ENCODE measurements at regions not wholly inside any gene's neighbourhood (a gene's known extent, or its start where the extent isn't known, plus 50 kb on each side); places are given as distances from the start of the nearest gene placed in this dataset.
"Not testable (repeated sequence)": the region's sequence is repeated elsewhere in the genome, so short reads cannot be mapped to it uniquely, and the experiment has no call there.

DNA sequence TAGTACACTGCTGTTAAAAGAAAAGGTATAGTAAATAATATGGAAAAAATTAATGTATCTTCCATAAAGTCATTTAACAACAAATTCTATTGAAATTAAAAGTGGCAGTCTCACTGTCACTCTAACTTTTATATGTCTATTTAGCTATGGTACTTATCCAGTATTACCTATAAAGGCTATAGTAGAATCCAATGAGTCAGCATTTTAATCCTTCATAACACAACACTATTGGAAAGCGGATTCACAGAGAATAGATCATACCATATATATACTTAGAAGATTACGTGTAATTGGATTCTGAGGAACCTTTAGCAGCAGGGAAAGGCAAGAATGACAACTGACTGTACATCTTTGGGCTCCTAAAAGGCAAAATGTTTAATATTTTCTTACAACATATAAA lies 1942.6 kb downstream of the PCDH7 start:
- FAIRE-seq = no peak

DNA sequence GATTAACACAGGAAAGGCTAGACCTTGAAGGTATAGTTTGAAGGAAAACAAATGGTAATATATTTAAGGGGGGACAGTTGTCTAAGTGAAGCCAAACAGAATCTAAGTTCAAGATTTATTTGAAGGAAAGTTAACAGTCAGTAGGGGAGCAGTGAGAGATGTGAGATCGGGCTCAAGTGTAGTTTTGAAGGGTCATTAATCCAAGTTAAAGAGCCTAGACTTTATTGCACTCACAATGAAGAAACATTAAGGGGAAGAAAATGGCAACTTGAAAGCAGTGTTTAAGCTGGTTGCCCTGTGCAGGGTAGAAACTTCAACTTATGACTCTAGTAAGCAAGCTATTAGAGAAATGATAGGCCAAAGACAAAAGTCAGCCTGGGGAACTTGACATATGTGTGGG lies 1952.2 kb downstream of the PCDH7 start:
- FAIRE-seq = no peak

DNA sequence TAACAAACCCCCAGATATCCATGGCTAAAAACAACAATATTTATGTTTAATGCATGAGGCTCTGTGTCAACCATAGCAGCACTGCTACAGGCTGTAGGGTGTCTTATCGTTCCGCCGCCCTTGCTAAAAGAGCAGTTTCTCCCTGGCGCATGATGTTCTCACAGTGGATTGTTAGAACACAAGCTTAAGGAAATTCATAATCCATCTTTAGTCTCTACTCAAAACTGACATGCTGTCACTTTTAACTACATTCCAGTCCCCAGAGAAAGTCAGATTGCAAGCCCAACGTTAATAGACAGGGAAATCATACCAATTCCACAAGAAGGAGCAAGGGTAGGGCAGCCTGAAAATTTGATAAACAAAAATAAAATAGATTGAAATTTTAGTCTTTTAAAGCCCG lies 1960.8 kb downstream of the PCDH7 start:
- FAIRE-seq = no peak

DNA sequence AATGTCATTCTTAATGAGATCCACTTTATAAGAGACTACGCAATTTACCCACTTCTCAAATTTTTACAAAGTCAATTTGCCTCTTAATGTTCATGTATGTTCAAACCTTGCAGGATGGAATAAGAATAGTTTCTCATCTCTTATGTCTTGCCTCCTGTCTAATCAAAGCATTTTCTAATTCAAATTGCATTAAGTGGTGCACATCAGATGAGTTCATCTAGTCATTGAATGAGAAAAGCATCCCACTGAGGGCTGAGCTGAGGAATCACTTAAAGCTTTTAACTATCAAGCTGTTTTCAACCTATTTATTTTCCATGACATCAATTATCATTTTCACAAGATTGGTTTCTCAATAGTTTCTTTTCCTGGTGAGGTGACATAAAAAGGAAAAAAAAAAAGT lies 1964.0 kb downstream of the PCDH7 start:
- FAIRE-seq = no peak

DNA sequence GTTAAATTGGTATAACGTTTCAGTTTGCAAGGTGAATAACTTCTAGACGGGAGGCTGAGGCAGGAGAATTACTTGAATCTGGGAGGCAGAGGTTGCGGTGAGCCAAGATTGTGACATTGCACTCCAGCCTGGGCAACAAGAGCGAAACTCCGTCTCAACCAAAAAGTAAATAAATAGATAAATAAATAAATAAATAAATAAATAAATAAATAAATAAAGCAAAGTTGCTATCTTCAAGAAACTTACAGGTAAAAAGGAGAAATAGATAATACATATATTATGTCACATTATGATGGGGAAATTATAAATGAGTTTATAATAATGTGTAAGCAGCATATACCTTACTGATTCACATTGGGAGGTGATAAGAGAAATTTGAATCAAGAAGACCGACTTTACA lies 1966.0 kb downstream of the PCDH7 start:
- FAIRE-seq = no peak

DNA sequence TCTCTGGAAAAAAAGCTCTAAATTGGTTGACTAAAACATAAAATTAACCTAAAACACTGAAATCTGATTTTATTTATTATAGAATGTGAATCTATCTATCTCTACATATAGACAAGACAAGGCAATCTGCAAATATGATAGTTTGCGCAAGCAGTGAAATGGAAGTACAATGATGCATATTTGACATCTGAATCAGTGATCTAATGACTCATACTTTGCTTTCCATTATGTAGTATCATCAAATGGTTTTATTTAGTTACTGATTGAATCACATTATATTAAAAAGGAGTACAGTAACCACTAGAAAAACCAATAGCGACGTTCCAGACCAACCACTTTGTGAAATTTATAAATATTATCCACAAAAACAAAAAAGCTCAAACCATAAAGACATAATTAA lies 1969.3 kb downstream of the PCDH7 start:
- no peak for FAIRE-seq

DNA sequence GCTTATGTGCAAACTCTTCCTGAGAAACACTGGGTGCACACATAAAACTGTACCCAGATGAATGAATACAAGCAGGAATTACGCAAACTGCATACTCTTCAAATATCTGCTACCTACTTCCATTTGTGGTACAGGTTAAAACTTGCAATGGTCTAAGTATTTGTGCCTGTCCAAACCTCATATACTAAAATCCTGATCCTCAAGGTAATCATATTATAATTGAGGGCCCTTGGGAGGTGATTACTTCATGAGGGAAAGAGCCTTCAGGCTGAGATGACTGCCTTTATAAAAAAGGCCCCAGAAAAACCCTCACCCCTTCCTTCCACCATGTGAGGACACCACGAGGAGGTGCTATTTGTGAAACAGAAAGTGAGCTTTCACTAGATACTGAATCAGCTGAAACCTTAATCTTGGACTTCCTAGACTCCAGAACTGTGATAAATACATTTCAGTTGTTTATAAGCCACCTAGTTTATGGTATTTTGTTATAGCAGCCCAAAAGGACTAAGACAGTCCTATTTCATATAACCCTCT lies 1977.2 kb downstream of the PCDH7 start:
- FAIRE-seq = no peak

DNA sequence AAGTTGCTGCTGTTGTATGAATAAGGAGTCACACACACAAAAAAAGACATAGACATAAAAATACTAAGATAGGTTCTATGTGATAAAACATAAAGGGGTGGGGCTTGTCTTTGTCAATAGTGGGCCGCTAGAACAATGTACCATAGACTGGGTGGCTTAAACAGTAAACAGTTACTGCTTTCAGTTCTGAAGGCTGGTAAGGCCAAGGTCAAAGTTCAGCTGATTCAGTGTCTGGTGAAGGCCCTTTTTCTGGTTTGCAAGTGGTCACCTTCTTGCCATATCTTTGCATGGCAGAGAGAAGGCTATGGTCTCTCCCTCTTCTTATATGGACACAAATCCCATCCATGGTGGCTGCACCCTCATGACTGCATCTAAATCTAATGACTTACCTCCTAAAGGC lies 1980.7 kb downstream of the PCDH7 start:
- no peak for FAIRE-seq

DNA sequence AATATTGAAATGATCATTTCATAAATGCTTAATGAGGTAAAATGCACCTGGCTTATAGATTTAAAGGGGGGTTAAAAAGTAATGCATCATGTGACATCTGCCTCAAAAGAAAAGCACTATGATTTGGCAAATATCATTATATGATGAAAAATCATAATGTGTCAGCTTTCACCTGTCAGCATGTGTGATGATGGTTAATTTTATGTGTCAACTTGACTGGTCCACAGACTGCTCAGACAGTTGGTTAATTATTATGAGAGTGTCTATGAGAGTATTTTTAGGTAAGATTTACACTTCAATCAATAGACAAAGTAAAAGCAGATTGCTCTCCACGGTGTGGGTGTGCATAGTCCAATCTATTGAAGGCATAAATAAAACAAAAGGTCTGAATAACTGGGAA lies 1986.7 kb downstream of the PCDH7 start:
- no peak for FAIRE-seq

DNA sequence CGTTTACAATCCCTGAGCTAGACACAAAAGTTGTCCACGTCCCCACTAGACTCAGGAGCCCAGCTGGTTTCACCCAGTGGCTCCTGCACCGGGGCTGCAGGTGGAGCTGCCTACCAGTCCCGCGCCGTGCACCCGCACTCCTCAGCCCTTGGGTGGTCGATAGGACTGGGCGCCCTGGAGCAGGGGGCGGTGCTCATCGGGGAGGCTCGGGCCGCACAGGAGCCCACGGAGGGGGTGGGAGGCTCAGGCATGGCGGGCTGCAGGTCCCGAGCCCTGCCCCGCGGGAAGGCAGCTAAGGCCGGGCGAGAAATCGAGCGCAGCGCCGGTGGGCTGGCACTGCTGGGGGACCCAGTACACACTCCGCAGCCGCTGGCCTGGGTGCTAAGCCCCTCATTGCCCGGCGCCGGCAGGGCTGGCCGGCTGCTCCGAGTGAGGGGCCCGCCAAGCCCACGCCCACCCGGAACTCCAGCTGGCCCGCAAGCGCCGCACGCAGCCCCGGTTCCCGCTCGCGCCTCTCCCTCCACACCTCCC lies 1996.0 kb downstream of the PCDH7 start:
- not testable (repeated sequence) for FAIRE-seq

DNA sequence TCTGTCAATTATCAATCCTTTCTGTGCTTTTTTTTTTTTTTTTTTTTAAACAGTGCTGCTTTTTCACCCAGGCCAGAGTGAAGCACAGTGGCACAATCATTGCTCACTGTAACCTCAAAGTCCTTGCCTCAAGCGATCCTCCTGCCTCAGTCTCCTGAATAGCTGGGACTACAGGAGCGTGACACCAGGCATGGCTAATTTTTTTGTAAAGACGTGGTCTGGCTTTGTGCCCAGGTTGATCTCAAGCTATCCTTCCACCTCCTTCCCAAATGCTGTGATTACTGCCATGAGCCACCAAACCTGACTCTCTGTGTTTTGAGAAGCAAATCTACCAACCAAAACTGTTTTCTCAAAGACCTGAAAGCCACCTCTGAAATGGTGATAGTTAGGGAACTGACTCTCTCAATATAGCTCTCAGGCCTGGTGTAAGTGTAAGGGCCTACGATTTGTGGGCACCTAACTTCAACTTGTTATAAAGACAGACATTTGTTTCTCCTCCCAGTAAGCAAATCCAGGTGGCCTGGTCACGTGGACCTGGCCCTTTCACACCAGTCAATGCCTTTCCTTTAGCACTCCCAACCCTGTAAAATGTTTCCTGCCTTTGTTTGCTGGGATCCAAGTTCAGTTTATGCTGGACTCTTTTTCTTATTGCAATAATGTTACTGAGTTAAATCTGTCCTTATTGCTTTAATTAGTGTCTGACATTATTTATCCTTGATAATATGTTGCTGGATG lies 2015.9 kb downstream of the PCDH7 start:
- no peak for FAIRE-seq

DNA sequence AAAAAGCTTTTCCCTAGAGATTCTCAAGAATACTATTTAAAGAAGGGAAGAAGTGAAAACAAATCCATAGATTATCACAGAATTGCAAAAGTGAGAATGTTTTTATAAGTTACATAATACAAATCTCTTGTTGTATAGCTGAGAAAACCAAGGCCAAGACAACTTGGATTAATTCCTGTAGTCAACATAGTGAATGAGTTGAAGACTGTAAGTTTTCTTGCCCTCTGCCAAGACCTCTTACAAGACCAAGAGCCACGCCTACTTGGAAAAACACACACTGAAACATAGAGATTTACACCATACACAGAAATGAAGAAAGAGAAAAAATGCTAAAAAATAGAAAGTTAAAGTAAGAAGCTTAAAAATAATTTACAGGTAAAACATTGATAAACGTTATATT lies 2024.0 kb downstream of the PCDH7 start:
- FAIRE-seq = no peak

DNA sequence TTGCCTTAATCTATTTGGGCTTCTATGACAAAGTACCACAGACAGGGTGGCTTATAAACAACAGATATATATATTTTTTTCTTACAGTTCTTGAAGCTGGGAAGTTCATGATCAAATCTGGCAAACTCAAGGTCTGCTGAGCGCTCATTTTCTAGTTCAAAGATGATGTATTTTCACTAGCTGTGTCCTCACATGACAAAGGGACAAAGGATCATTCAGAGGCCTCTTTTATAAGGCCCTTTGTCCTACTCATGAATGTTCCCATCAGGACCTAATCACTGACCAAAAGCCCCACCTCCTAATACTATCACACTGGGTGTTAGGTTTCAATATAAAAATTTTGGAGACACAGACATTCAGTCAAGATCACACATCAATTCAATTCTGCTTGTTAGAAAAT lies 2025.2 kb downstream of the PCDH7 start:
- FAIRE-seq = no peak

DNA sequence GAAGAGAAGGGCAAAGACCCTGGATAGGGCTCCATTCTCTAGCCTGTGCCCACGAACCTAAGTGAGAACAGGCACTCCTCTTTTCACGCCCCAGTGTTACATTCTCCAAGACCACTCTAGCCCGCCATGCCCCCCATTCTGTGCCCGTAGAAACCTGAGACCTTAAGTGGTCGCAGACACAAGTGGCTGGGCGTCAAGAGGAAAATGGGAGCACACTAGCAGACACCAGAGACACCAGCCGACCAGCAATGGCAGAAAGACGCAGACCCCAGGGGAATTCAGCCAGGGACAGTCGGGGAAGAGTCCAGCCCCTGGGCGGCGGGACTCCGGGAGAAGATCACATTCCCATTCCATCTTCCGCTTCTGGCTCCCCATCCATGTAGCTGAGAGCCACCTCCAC lies 2027.9 kb downstream of the PCDH7 start:
- no peak for FAIRE-seq

DNA sequence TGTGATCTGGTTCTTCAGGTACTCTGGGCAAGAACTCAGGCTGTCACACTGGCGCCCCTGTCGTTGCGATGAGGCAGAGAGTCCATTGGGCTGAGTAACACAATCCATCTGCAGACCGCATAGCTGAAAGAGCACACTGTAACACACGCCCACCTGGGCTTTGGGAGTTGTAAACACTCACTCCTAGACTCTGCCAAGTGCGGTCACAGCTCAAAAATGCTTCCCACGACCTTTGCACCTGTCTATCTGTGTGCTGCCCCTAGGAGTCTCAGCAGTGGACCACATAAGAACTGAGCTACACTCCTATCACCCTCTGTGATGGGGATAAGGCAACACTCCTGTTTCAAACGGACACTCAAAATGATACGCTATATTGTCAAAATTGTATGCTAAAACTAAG lies 2028.3 kb downstream of the PCDH7 start:
- FAIRE-seq = no peak

DNA sequence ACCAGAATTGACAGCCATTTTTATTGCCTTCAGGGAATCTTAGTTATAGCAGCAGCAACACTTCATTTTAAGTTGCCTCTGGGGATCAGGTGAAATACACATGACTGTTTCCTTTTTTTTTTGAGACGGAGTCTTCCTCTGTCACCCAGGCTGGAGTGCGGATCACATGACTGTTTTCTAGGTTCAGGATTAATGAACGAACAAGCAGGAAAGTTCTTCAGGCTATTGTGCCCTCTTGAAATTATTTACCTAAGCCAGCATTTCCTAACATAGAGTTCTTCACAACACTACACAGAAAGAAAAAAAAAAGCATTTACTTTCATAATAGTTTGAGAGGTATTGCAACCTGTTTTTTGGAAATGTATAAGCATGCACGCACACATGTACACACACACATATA lies 2032.8 kb downstream of the PCDH7 start:
- FAIRE-seq = no peak

DNA sequence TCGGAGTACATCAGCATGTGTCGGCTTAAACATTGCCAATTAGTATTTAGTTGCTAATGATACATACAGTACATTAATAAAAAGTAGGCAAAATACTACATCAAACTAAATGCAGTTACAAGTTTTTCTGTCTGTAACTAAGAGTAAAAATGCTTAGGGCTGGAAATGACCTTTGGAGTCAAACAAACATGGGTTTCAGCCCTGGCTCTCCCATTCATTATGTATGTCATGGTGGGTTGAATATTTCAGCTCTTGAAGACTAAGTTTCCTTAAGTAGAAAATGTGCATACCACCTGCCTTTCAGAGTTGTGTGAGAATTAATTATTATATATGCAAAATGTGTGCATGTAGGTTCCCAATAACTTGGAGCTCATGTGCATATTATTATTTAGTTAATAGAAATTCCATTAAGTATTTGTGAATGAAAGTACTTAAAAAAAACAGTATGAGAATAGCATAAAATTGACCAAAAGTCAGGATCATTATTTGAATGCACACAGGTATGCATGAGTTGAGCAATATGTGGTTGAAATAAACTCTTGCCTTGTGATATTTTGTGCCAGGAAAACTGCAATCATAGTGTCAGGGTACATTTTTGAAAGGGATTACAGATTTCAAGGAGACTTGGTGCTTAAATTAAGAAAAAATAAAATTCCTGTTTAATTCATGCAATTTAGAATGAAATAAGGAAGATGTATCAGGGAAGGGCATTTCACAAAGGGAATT lies 2048.7 kb downstream of the PCDH7 start:
- no peak for FAIRE-seq

DNA sequence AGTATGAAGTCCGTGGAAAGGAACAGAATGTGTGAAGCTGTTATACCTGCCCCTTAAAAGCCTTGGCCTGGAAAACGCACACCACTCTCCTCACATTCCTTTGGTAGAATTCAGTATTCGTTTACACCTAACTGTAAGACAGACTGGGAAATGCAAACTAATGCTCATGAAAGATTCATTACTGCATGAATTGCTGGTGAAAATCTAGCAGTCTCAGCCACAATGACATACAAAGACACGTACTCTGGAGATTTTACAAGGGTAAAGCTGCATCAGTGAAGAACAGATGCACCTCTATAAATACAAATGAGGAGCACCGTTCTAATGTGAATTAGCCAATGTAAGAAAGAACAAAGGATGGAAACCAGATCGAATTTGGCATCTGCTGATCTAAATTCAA lies 2051.3 kb downstream of the PCDH7 start:
- FAIRE-seq = no peak

DNA sequence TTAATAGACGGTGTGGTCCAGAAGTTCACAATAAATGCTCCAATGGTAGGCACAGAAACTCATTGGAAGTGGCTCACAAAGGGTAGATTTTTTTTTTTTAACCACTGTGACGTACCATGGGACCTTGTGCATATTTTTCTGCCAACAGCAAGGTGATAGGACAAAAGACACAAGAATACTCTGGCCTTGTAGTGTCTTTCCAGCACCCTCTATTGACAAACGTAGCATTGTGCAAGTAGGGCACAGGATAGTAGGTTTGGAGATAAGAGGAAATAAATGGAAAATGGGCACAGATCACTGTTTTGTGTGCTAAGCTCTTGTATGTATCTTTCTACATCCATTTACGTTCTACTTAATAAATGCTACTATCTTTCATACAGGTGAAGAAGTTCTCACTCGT lies 2054.9 kb downstream of the PCDH7 start:
- no peak for FAIRE-seq

DNA sequence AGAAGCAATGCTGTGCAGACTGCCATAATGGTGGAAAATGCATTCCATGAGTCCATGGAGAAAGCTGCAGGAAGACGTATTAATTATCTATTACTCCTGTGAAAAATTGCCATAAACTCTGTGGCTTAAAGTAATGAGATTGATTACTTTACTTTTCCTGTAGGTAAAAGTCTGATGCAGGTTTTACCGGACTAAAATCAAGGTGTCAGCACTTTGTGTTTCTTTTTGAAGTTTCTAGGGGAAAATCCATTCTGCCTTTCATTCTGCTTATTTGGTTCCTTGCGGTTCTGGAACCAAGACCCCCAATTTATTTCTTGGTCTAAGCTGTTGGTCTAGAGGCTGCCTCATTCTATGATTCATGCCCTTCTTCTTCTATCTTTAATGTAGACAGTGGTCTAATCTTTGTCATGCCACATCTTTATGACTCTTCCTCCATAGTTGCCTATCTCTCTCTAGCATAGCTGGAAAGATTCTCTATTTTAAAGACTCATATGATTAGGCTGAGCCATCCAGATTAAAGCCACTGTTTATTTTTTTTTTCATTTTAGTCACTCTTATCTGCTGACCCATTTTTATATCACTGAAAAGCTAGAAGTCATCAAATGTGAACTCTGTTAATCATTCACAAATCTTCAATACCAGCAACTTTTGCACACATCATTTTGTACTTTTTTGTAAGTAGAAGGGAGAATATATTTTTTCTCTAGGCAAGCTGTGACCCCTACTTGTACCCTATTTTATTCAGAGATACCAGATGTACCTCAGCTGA lies 2056.4 kb downstream of the PCDH7 start:
- no peak for FAIRE-seq

DNA sequence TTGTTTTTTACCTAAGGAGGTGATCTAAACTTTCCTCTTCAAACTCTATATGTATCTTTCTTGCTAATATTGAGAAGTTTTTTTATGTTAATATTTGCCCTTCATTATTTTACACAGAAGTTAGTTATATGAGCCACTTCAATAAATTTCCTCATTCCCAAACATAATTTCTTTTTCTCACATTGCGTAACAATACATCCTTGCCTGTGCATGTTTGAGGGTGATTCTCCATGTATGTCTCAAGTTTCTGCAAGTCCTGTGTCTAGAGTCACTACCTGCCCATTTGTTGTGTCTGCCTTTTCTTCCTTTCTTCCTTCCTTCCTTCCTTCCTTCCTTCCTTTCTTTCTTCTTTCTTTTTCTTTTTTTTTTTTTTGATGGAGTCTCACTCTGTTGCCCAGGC lies 2057.9 kb downstream of the PCDH7 start:
- no peak for FAIRE-seq

DNA sequence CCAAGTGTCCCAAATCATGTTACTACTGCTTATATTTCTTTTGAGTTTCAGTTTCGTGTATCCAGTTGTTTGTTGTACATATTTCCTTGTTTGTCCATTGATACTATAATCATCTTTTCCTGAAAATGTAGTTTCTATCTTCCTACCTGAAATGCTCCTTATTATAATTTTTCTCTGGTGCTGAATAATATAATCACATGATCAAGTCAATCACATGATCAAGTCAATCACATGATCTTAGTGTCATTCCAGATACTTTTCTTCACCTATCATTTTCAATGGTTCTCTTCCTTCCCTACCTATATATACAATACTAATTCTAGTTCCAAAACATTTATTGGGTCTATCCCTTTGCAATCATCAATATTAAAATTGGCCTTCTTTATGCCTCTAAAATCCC lies 2058.8 kb downstream of the PCDH7 start:
- no peak for FAIRE-seq

DNA sequence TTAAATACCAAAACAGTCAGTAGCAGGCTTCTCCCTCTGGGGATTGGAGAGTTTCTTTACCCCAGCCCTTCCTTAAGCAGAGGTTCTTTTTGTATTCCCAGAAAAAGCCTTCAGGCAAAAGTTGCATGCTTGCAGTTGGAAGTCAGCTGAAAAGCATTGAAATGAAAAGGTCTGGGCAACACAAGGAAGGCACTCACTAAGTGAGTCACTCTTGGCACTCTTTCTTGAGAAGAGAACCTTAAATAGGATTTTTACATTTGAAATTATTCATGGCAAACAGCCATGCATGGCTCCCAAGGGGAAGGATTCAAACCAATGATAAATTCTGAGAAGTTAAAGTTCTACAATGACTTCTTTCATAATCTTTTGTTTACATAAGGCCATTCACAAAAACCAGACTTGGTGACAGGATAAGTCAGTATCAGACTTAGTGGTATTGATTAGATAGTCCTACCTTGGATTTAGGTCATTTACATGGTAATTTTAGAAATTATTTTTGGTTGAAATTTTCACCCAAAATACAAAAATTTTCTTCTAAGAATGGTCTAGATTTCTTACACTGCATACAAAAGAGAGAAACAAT lies 2068.9 kb downstream of the PCDH7 start:
- FAIRE-seq = no peak
